Astrocyte (in vitro differentiated cells and primary cell): ENCODE measurements at regions not wholly inside any gene's neighbourhood (a gene's known extent, or its start where the extent isn't known, plus 50 kb on each side); places are given as distances from the start of the nearest gene placed in this dataset.

Experiments used
- DNase-seq: peaks from one replicate; pipeline ENCODE4 v3.0.0-alpha.2; 2010; ENCODE audit warnings: low read depth
- FAIRE-seq: peaks from 2 replicates; lab custom pipeline; 2011; peaks lifted over from hg19 to GRCh38; lab: Jason Lieb, UNC
- H2AFZ ChIP-seq: 2 replicates; pipeline ENCODE4 v1.6.0; 2012; ENCODE audit warnings: low read depth, low read length, inconsistent platforms
- H3K27ac ChIP-seq: 2 replicates; pipeline ENCODE4 v1.5.1; 2011; ENCODE audit warnings: low read depth, low read length, inconsistent platforms
- H3K27me3 ChIP-seq: 2 replicates; pipeline ENCODE4 v1.6.0; 2011; ENCODE audit warnings: low read length, inconsistent platforms; ENCODE audit not compliant: insufficient read depth
- H3K36me3 ChIP-seq: 2 replicates; pipeline ENCODE4 v1.5.1; 2011; ENCODE audit warnings: low read length, inconsistent platforms; ENCODE audit not compliant: insufficient read depth
- H3K4me1 ChIP-seq: 2 replicates; pipeline ENCODE4 v1.5.1; 2011; ENCODE audit warnings: low read length, inconsistent platforms; ENCODE audit not compliant: insufficient read depth
- H3K4me2 ChIP-seq: 2 replicates; pipeline ENCODE4 v1.6.0; 2012; ENCODE audit warnings: low read length, inconsistent platforms
- H3K4me3 ChIP-seq: 2 replicates; pipeline ENCODE4 v1.5.1; 2011; ENCODE audit warnings: low read depth, mild to moderate bottlenecking, low read length, inconsistent platforms; ENCODE audit not compliant: insufficient read depth
- H3K79me2 ChIP-seq: 2 replicates; pipeline ENCODE4 v1.6.0; 2012; ENCODE audit warnings: mild to moderate bottlenecking, low read length, inconsistent platforms; ENCODE audit not compliant: insufficient read depth
- H3K9ac ChIP-seq: 2 replicates; pipeline ENCODE4 v1.6.0; 2012; ENCODE audit warnings: mild to moderate bottlenecking, low read length, inconsistent platforms
- H3K9me3 ChIP-seq: 2 replicates; pipeline ENCODE4 v1.5.1; 2012; ENCODE audit warnings: low read depth, mild to moderate bottlenecking, low read length, inconsistent platforms; ENCODE audit not compliant: insufficient read depth
- H4K20me1 ChIP-seq: 2 replicates; pipeline ENCODE4 v1.6.0; 2012; ENCODE audit warnings: low read length, inconsistent platforms; ENCODE audit not compliant: insufficient read depth
- H3K27ac Mint-ChIP-seq: one replicate; pipeline ENCODE4 v1.8.0; 2021; ENCODE audit warnings: mild to moderate bottlenecking, mixed read lengths; ENCODE audit not compliant: unreplicated experiment
- H3K27me3 Mint-ChIP-seq: one replicate; pipeline ENCODE4 v1.8.0; 2021; ENCODE audit warnings: low read depth, mixed read lengths; ENCODE audit not compliant: unreplicated experiment
- H3K36me3 Mint-ChIP-seq: one replicate; pipeline ENCODE4 v1.8.0; 2021; ENCODE audit warnings: low read depth, mixed read lengths; ENCODE audit not compliant: unreplicated experiment
- H3K4me1 Mint-ChIP-seq: one replicate; pipeline ENCODE4 v1.8.0; 2021; ENCODE audit warnings: low read depth, mixed read lengths; ENCODE audit not compliant: unreplicated experiment
- H3K4me3 Mint-ChIP-seq: one replicate; pipeline ENCODE4 v1.8.0; 2021; ENCODE audit warnings: mild to moderate bottlenecking, moderate library complexity, mixed read lengths; ENCODE audit not compliant: unreplicated experiment
- H3K9me3 Mint-ChIP-seq: one replicate; pipeline ENCODE4 v1.8.0; 2021; ENCODE audit warnings: mild to moderate bottlenecking, mixed read lengths; ENCODE audit not compliant: unreplicated experiment
- CTCF ChIP-seq: IDR thresholded peaks from 2 replicates; pipeline ENCODE4 v1.5.1; 2011; ENCODE audit warnings: low read depth, mild to moderate bottlenecking, inconsistent platforms, low read length, moderate library complexity; ENCODE audit not compliant: insufficient read depth
- EZH2 ChIP-seq: IDR thresholded peaks from 2 replicates; pipeline ENCODE4 v1.6.1; 2012; ENCODE audit warnings: mild to moderate bottlenecking, low read length, inconsistent platforms; ENCODE audit not compliant: insufficient read depth

- H3K4me3 Mint-ChIP-seq, result no peak overlapping the region
- no peaks in the 10 kb centered on the region for H4K20me1 ChIP-seq
- no peaks in the 10 kb centered on the region for H3K36me3 ChIP-seq
- H3K36me3 Mint-ChIP-seq, result no peaks in the 10 kb centered on the region
- H3K4me3 ChIP-seq, result no peak overlapping the region
- no peak for TF ChIP-seq EZH2
- TF ChIP-seq CTCF, result no peak
- no peak overlapping the region for H3K27ac ChIP-seq
- no peak for DNase-seq
- no peaks in the 10 kb centered on the region for H3K9me3 Mint-ChIP-seq
- no peak for FAIRE-seq
- no peaks in the 10 kb centered on the region for H3K79me2 ChIP-seq
- no peaks in the 10 kb centered on the region for H3K9me3 ChIP-seq
- H3K4me1 Mint-ChIP-seq, result no peaks in the 10 kb centered on the region
- H3K27me3 ChIP-seq, result no peaks in the 10 kb centered on the region
- no peak overlapping the region for H3K27ac Mint-ChIP-seq
- no peak overlapping the region for H2AFZ ChIP-seq
- no peak overlapping the region for H3K9ac ChIP-seq
- no peak overlapping the region for H3K4me2 ChIP-seq
- peaks cover 2% of the 10 kb centered on the region for H3K27me3 Mint-ChIP-seq
- no peaks in the 10 kb centered on the region for H3K4me1 ChIP-seq
These were observed 98.0 kb upstream of the EFEMP1 start for GRCh38 chr2:56021579-56021978.

- H3K27ac Mint-ChIP-seq, result no peak overlapping the region
- Histone ChIP-seq H3K4me2 (no peak overlapping the region), H4K20me1 (no peaks in the 10 kb centered on the region), H3K4me1 (no peaks in the 10 kb centered on the region), H3K27me3 (no peaks in the 10 kb centered on the region), H3K4me3 (no peak overlapping the region), H2AFZ (no peak overlapping the region), H3K79me2 (no peaks in the 10 kb centered on the region), H3K36me3 (no peaks in the 10 kb centered on the region), H3K9ac (no peak overlapping the region), H3K27ac (no peak overlapping the region), H3K9me3 (no peaks in the 10 kb centered on the region)
- DNase-seq, result no peak
- H3K4me3 Mint-ChIP-seq, result no peak overlapping the region
- H3K36me3 Mint-ChIP-seq, result no peaks in the 10 kb centered on the region
- TF ChIP-seq EZH2 (no peak), CTCF (no peak)
- H3K4me1 Mint-ChIP-seq, result no peaks in the 10 kb centered on the region
- H3K27me3 Mint-ChIP-seq, result peaks cover 5% of the 10 kb centered on the region
- FAIRE-seq, result no peak
- H3K9me3 Mint-ChIP-seq, result no peaks in the 10 kb centered on the region
These were observed 102.0 kb upstream of the EFEMP1 start for GRCh38 chr2:56025469-56026193.

- Histone ChIP-seq H3K36me3 (no peaks in the 10 kb centered on the region), H3K9me3 (no peaks in the 10 kb centered on the region), H3K27ac (no peak overlapping the region), H3K79me2 (no peaks in the 10 kb centered on the region), H3K9ac (no peak overlapping the region), H4K20me1 (no peaks in the 10 kb centered on the region), H3K4me3 (no peak overlapping the region), H3K27me3 (peaks cover 2% of the 10 kb centered on the region), H3K4me2 (no peak overlapping the region), H3K4me1 (no peaks in the 10 kb centered on the region), H2AFZ (no peak overlapping the region)
- Mint-ChIP-seq H3K36me3 (no peaks in the 10 kb centered on the region), H3K27ac (peak overlapping the region; percentile 34), H3K4me1 (no peaks in the 10 kb centered on the region), H3K9me3 (no peaks in the 10 kb centered on the region), H3K27me3 (peaks cover 9% of the 10 kb centered on the region), H3K4me3 (no peak overlapping the region)
- no peak for DNase-seq
- FAIRE-seq, result no peak
- TF ChIP-seq EZH2, result no peak
- no peak for TF ChIP-seq CTCF
These were observed 103.2 kb upstream of the EFEMP1 start for GRCh38 chr2:56026828-56027227.
